D721Med (cell line): ENCODE measurements at regions not wholly inside any gene's neighbourhood (a gene's known extent, or its start where the extent isn't known, plus 50 kb on each side); places are given as distances from the start of the nearest gene placed in this dataset.

Experiments
- DNase-seq: peaks from one replicate; pipeline ENCODE4 v3.0.0; 2011; ENCODE audit warnings: low spot score; ENCODE audit not compliant: insufficient read length
- FAIRE-seq: peaks from 2 replicates; lab custom pipeline; 2011; peaks lifted over from hg19 to GRCh38; lab: Jason Lieb, UNC
- CTCF ChIP-seq: IDR thresholded peaks from 2 replicates; pipeline ENCODE4 v1.5.1; 2012; ENCODE audit warnings: mild to moderate bottlenecking, control low read depth; ENCODE audit not compliant: insufficient read depth; ENCODE audit errors: missing control alignments

GRCh38 chr5:83837265-83837907 lies 116.7 kb upstream of the HAPLN1 start:
- FAIRE-seq, result no peak
- no peak for DNase-seq
- TF ChIP-seq CTCF, result no peak

- no peak for TF ChIP-seq CTCF
- DNase-seq (no peak), FAIRE-seq (no peak)
These were observed 113.7 kb upstream of the HAPLN1 start for GRCh38 chr5:83834306-83834705.

- FAIRE-seq, result no peak
- no peak for TF ChIP-seq CTCF
- no peak for DNase-seq
These were observed 111.2 kb upstream of the HAPLN1 start for GRCh38 chr5:83831834-83832233.

- DNase-seq, result no peak
- no peak for FAIRE-seq
- no peak for TF ChIP-seq CTCF
These were observed 106.5 kb upstream of the HAPLN1 start for GRCh38 chr5:83827111-83827557.

- DNase-seq (no peak), FAIRE-seq (no peak)
- no peak for TF ChIP-seq CTCF
These were observed 96.9 kb upstream of the HAPLN1 start for GRCh38 chr5:83817591-83817990.

- FAIRE-seq, result no peak
- no peak for TF ChIP-seq CTCF
- DNase-seq, result no peak
These were observed 95.0 kb upstream of the HAPLN1 start for GRCh38 chr5:83815661-83816060.

GRCh38 chr5:83810511-83810910 lies 89.9 kb upstream of the HAPLN1 start:
- TF ChIP-seq CTCF, result no peak
- DNase-seq, result no peak
- FAIRE-seq, result no peak
